Hematopoietic multipotent progenitor cell treated with erythropoietin and hydrocortisone succinate and interleukin-3 and kit ligand, for 17 days (in vitro differentiated cells): ENCODE measurements at regions not wholly inside any gene's neighbourhood (a gene's known extent, or its start where the extent isn't known, plus 50 kb on each side); places are given as distances from the start of the nearest gene placed in this dataset.

Source experiments
- DNase-seq: peaks from one replicate; pipeline ENCODE4 v3.0.0-alpha.2; 2015; ENCODE audit warnings: low spot score

DNA sequence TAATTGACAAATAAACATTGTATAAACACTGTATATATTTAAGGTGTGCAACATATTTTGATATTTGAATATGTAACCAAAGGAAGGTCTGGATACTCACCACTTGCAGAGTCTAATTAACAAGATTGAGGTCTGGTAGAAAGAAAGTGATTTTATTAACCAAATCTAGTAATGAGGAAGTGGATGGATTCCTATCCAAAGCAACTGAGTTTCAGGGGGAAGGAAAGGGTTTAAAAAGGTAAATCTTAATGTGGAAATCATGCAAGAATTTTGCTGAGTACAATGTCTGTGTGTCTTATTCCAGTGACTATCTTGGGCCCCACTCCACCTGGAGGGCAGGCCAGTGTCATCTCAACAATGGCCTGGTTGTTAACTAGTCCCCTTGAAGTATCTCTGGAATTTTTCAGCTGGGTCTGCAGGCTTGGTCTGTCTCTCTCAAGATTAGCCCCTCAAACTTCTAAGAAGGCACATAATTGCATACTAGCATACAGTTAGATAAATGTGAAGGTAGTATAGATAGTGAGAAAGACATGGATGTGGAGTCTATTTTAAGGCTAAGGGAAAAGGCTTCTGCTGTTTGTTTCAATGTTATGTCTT is 262.7 kb upstream of the RGS18 start:
- DNase-seq: no peak

GRCh38 chr1:191897134-191897533 is 261.1 kb upstream of the RGS18 start:
- no peak for DNase-seq

DNA sequence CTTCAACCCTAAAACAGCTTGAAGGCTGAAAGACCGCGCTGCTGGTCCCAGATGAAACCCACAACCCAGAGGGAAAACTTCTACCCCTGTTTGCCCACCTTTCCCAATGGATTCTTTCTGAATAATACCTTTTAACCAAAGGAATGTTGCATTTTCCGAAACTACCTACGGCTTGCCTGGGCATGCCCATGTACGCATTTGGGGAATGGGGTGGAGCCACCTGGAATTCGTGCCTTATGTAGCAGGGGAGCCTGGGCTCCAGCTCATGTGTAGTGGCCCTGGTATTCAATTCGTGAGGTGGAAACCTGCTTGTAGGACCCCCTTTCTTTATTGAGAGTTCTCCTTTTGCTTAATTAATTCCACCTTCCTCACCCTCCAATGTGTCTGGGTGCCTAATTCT is 256.6 kb upstream of the RGS18 start:
- no peak for DNase-seq

GRCh38 chr1:191904991-191905390 is 253.3 kb upstream of the RGS18 start:
- no peak for DNase-seq

GRCh38 chr1:191905781-191906180 is 252.5 kb upstream of the RGS18 start:
- no peak for DNase-seq

GRCh38 chr1:191907121-191907520 is 251.1 kb upstream of the RGS18 start:
- no peak for DNase-seq

DNA sequence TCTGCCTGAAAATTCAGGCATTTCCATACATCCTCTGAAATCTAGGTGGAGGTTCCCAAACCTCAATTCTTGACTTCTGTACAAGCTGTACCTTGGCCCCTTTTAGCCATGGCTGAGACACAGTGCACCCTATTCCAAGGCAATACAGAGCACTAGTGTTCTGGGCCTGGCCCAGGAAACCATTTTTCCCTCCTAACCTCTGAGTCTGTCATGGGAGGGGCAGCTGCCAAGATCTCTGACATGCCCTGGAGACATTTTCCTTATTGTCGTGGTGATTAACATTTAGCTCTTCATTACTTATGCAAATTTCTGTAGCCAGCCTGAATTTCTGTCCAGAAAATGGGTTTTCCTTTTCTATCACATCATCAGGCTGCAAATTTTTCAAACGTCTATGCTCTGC is 248.0 kb upstream of the RGS18 start:
- DNase-seq: no peak

DNA sequence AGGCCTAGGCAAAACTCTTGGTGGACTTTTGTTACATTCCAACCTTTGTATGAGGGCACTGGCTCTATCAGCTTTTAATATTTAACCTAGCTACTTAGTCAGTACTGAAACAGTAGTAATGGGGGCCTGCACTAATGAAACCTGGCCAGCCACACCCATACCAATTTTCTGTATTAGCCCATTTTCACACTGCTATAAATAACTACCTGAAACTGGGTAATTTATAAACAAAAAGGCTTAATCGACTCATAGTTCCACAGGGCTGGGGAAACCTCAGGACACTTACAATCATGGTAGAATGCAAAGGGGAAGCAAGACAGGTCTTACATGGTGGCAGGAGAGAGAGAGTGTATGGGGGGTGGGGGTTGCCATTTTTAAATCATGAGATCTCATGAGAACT is 245.7 kb upstream of the RGS18 start:
- no peak for DNase-seq

GRCh38 chr1:191913260-191913977 is 244.8 kb upstream of the RGS18 start:
- DNase-seq: no peak

DNA sequence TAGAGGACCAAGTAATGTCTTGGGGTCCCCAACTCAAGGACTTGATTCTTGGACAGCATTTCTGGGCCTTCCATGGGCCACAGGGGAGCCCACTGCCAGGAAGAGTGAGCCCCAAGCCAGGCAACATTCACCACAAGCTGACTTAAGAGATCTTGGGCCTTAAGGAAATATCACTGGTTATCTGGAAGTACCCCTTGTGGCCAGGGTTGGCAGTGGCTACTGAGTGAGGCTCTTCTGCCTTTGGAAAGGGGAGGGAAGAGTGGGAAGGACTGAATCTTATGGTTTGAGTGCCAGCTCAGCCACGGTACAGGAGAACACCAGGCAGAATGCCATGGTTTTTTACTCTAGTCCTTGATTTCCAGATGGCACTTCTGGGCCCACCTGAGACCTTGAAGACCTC is 228.9 kb upstream of the RGS18 start:
- no peak for DNase-seq

DNA sequence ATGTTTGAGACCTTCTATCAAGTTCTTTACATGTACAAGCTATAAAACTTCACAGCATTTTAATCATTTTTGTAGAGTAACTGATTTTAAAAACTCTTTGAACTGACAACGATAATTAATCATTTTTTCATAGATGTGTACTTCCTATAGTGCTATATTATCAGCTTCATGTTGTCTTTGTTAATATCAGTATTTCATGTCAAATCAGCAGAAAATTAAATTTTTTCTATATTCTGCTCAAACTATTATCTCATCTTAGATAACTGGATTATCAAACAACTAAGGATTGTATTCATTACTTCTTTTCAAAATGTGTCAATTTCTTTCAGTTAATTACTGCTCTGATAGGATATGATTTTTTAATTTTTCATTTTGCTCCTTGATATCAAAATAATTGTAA is 214.6 kb upstream of the RGS18 start:
- no peak for DNase-seq

DNA sequence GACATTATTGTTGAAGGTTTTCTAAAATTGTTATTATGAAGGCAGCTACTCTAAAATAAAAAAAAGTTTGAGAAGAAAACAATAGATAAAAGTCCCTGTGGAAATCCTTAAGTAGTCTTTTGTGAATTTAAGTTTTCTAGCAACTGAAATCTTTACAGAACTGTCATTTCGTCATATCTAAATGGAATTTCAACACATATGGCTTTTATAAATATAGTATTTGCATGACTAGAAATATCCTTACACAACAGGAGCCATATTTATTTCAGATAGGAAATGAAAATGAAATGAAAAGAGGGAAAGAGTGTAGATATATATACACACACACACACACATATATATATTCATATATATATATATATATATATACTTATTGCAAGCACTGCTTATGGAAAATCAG is 204.7 kb upstream of the RGS18 start:
- DNase-seq: no peak

GRCh38 chr1:191959856-191960255 is 198.4 kb upstream of the RGS18 start:
- no peak for DNase-seq

DNA sequence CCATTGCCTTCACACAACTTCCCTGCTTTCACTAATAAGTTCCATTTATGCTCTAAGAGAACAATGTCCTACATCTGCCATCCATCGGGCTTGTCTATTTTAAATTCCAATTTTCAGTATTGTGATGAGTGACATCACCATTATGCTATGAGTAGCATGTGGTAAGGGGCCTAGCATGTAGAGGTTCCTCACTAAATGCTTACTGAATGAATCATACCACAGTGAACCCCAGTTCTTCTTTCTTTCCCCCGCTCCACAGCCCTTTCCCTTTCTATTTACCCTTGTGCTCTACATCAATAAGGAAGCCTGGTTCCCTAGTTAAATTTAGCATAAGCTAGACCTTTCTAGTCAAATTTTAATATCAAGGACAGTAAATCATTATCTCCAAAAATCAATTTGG is 195.0 kb upstream of the RGS18 start:
- DNase-seq: no peak

GRCh38 chr1:191963781-191964455 is 194.3 kb upstream of the RGS18 start:
- no peak for DNase-seq

- no peak for DNase-seq
Measured at GRCh38 chr1:191969290-191969689, 189.0 kb upstream of the RGS18 start.

DNA sequence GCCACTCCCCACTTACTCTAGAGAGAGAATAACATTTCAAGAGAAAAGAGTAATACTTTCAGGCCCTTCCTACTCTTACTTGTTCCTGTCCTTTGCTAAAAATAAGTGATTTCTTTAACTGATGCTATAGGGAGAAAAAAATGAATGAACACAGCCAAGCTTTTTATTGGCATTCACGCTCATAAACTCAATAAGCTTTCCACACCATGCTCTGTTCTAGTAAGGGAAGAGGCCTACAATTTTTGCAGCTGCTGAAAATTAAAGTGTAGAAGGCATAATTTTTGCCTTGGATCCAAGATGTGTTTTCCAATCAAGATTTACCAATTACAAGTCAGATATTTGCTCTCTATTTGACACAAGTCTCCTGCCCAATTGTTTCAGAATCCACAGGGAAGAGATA is 188.1 kb upstream of the RGS18 start:
- DNase-seq: no peak

DNA sequence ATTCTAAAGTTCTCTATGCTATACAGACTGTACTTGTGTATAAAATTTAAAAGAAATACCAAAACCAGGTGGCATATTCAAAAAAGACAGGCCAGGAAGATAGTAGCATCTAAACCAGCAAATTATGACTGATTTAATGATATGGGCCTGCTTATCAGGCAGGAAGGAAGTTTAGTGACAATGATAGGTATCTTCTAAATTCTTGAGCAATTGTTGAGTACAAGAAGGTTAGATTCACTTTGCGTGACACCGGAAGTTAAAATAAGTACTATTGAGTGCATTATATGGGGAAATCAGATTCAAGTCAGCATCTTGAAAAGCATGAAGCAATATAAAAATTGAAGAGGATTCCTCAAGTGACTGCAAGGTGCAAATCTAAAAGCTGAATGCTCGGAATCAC is 186.8 kb upstream of the RGS18 start:
- no peak for DNase-seq

DNA sequence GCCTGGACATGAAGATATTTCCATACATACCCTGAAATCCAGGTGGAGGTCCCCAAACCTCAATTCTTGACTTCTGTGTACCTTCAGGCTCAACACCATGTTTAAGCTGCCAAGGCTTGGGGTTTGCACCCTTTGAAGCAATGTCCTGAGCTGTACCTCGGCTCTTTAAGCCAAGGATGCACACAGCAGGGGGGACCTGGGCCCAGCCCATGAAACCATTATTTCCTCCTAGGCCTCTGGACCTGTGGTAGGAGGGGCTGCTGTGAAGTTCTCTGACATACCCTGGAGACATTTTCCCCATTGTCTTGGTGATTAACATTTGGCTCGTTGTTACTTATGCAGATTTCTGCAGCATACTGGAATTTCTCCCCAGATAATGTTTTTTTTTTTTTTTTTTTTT is 184.3 kb upstream of the RGS18 start:
- DNase-seq: no peak

- DNase-seq: no peak
Measured at GRCh38 chr1:191977874-191978506, 180.3 kb upstream of the RGS18 start.

DNA sequence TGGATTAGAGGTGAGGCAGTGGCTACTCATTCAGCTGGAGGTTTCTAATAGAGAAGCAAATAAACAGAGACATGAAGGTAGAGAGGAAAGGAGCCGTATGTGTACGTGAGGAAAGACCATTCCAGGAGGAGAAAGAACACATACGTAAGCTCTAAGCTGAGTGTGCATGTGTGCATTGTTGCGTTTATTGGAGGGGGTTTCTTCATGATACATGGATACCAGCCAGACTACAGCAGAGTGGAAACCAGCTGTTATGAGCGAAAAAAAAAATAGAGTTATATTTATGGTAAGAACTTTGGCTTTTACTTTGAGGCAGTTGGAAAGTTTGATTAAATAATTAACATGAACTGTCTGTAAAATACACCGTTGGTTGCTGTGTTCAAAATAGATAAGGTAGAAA is 173.4 kb upstream of the RGS18 start:
- no peak for DNase-seq

DNA sequence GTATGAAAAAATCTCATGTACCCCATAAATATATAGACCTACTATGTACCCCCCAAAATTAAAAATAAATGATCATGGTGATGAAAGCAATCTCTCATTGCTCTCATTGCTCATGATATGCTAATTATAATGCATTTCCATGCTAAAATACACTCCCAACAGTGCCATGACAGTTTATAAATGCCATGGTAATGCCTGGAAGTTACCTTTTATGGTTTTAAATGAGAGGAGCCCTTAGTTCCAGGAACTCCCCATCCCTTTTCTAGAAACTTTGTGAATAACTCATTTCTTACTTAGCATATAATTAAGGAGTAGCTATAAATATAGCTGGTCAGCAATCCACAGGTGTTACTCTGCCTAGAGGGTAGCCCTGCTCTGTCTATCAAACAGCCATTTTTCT is 166.1 kb upstream of the RGS18 start:
- no peak for DNase-seq

GRCh38 chr1:191993549-191993948 is 164.7 kb upstream of the RGS18 start:
- no peak for DNase-seq
